ENCODE measurements at regions not wholly inside any gene's neighbourhood (a gene's known extent, or its start where the extent isn't known, plus 50 kb on each side); places are given as distances from the start of the nearest gene placed in this dataset.

DNA sequence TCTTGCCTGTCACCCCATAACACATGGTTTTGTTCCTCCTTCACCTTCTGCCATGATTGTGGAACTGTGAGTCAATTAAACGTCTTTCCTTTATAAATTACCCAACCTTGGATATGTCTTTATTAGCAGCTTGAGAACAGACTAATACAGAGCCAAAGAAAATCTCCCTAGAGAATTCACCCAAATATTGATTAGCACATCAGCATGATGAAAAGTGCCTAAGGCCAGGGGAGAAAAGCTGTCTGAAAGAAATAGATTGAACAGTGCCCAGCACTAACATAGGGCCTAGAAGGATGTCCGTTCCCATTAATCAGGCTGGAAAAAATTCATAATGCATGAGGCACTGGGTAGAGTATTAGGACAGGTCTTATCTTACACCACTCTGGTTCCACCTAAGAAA is 111.9 kb upstream of the CALN1 start:
- DNase-seq, result no peak

DNA sequence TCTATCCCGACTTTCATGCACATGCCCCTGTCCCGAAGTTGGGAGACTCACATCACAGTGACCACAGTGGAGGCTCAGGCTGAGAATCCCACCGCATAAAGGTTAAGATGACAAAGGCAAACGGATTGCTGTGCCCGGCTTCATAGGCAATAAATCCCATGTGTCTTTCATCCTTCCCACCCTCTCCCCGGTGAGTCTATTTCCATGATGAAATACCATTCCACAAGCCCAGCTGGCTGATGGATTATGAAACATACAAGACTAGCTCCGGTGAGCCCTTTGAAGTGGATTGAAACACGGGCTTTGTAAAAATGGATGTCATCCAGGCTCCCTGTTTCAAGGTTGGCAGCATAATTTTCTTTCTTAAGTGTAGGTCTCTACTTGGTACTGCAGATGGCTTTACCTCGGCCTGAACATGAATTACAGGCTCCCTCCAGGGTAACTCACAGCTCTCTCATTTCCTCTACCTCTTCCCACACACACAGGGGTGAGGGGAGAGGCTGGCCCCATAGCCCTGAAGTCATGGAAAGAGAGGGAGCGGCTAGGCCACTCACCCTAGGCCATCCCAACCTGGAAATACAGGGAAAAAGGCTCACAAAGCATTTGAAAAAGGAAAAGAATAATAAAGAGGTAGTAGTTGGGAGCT is 92.0 kb upstream of the CALN1 start:
- DNase-seq, result no peak

GRCh38 chr7:72503644-72504043 is 91.5 kb upstream of the CALN1 start:
- DNase-seq, result no peak

- DNase-seq, result no peak
Measured at GRCh38 chr7:72494807-72495206, 82.7 kb upstream of the CALN1 start.

DNA sequence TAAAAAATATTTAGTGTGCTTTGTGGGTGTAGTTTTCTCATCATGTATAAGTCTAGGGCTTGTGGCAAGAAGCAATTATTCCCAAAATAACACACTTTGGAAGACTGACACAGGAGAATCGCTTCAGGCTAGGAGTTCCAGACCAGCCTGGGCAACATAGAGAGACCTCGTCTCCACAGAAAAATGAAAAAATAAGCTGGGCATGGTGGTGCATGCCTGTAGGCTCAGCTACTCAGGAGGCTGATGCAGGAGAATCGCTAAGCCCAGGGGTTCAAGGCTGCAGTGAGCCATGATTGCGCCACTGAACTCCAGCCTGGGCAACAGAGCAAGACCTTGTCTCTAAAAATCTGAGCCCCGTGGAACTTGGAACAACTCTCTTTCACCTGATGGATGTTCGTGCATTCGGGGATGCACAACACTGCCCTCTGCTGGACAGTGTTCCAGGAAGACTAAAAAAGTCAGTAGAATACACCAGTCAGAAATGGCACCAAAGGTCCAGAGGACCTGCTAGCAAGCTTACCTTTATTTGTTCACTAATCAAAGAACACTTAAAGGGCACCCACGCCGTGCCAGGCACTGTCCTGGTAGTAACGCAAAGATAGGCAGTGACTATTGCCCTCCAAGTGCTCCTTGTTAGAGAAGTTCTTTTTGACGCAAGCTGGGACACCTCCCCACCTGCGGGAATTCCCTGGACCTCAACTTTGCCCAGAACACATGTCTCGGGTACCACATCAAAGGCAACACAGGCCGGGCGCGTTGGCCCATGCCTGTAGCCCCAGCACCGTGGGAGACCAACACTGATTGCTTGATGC is 81.9 kb upstream of the CALN1 start:
- DNase-seq, result peak; percentile 67

DNA sequence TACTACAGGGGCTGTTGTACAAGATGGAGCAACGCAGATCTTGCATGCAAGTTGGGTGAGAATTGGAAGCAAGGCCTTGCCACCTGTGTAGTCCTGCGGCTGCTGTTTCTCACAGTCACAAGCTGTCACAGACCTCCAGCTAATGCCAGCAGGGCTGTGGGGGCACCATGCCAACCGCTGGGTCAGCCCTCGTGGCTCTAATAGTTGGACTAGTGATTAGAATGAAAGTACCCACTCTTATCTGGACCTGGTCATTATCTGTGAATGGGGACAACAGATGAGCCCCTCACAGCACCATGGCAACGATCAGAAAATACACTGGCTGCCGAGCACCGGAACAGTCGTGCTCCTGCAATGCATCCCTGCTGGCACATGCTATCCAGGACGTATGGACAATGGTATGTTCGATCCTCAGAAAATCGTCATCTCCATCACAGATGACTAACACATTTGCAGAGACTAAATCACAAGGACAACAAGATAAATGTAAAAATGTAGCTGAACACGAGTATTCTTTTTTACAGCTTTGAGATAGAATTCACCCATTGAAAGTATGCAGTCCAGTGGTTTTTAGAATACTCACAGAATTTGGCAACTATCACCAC is 80.4 kb upstream of the CALN1 start:
- no peak for DNase-seq

DNA sequence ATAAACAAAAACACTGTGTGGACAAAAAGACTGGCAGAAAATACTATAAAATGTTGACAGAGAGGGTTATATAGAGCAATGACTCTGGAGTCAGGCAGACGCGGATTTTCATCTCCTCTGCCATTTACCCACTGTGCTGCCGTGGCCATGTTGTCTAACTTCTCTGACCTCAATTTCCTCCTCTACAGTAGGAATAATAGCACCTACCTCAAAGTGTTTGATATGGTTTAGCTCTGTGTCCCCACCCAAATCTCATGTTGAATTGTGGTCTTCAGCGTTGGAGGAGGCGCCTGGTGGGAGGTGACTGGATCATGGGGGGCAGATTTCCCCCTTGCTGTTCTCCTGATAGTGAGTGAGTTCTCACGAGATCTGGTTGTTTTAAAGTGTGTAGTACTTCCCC is 78.2 kb upstream of the CALN1 start:
- DNase-seq, result no peak

- no peak for DNase-seq
Measured at GRCh38 chr7:72481934-72482333, 69.8 kb upstream of the CALN1 start.

- DNase-seq, result no peak
Measured at GRCh38 chr7:72476608-72477305, 64.6 kb upstream of the CALN1 start.

DNA sequence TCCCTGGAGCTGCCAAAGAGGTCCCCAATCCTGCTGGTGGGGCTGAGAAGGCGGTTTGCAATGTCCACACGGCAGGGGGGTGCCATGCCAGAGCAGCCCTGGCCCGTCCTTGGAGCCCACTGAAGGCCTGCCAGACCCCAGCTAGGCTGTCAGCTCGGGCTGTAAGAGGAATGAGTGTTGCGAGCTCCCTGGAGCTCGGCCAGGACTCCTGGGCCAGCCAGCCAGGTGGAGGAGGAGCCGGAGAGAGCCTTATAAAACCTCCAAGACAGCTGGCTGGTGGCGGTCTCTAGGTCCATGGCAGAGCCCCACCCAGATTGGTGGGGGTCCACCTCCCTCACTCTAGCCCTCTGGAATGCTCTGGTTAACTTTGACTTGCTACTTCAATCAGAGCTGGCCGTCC is 55.1 kb upstream of the CALN1 start:
- DNase-seq, result no peak

GRCh38 chr7:72466797-72467196 is 54.7 kb upstream of the CALN1 start:
- no peak for DNase-seq

DNA sequence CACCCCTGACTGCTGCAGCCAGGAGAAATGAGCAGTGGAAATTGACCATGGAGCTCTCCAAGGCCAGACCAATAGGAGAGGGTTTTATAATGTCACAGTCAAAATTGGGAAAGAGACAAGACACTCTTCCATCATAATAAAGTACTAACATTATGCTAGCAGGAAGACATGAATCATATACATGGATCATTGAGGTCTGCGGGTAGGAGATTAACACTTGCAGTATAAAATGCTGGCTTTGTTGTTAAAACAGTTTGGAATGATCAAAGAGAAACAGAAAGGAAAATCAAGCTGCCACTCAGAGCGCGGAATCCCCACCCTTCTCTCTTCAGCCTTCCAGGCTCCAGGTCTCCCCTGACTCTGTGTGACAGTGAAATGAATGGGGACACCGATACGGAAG is 53.4 kb upstream of the CALN1 start:
- DNase-seq, result no peak

GRCh38 chr7:72462311-72462710 is 50.2 kb upstream of the CALN1 start:
- no peak for DNase-seq
